Fibroblast of skin of abdomen (primary cell): ENCODE measurements at regions not wholly inside any gene's neighbourhood (a gene's known extent, or its start where the extent isn't known, plus 50 kb on each side); places are given as distances from the start of the nearest gene placed in this dataset.
"Not testable (repeated sequence)": the region's sequence is repeated elsewhere in the genome, so short reads cannot be mapped to it uniquely, and the experiment has no call there.

Experiments
- DNase-seq: peaks from one replicate; pipeline ENCODE4 v3.0.0-alpha.2; 2013

DNA sequence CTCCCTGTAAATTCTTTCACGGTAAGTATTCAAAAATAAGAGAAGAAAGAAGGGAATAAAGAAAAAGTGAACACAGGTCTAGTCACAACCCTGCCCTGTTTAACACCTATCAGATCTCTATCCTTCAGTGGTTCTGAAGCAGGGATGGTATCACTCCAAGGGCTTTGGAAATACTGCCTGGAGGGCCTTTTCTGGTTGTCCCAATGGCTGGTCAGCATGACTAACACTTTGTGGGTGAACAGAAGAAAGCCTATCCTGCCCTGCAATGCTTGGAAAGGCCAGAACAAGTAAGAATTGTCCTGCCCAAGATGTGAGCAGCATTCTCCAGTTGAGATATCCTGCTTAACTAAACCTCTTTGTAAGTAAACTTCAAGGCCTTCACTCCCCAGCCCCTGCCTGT is 124.9 kb downstream of the TMEM167A start:
- no peak for DNase-seq

DNA sequence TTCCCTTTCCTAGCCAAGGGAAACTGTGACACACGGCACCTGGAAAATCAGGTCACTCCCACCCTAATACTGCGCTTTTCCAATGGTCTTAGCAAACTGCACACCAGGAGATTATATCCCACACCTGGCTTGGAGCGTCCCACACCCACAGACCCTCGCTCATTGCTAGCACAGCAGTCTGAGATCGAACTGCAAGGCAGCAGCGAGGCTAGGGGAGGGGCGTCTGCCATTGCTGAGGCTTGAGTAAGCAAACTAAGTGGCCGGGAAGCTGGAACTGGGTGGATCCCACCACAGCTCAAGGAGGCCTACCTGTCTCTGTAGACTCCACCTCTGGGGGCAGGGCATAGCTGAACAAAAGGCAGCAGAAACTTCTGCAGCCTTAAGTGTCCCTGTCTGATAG is 132.9 kb downstream of the TMEM167A start:
- DNase-seq, result not testable (repeated sequence)

GRCh38 chr5:82942083-82942881 is 134.9 kb downstream of the TMEM167A start:
- no peak for DNase-seq

DNA sequence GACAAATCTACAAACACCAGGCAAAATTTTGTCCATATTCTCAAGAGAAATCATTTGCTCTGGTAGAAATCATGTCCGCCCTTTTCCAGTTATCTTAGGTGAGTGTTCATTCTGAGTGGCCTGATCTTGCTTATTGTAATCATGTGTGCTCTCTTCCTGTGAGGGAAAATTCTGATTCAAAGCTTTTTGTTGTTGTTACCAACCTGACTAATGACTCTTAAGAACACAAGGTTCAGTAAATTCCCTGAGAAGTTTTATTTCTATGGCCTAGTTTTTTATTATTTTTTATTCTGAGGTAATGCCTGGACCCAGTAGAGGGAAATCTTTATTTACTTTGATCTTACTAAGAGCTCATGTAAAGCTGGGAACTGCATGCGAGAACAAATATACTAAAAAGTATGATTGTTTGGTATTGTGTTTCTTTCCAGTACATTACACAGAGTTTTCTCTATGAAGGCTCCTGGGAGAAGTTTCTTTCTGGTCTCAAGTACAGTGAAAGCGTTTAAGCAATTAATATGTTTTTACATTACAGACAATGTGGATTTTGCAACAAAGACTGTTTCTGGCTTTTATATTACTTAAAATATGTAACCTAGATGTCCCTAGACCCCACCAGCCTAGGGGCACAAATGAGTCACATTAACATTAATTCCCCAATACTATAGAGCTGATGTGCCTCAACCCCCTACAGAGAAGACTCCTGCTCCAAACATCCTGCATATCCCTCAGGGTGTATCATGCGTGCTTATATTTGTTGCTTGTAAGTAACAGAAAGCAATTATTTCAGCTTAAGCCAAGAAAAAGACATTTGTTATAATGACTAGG is 138.1 kb downstream of the TMEM167A start:
- DNase-seq, result no peak

GRCh38 chr5:82932473-82933220 is 144.5 kb downstream of the TMEM167A start:
- not testable (repeated sequence) for DNase-seq

DNA sequence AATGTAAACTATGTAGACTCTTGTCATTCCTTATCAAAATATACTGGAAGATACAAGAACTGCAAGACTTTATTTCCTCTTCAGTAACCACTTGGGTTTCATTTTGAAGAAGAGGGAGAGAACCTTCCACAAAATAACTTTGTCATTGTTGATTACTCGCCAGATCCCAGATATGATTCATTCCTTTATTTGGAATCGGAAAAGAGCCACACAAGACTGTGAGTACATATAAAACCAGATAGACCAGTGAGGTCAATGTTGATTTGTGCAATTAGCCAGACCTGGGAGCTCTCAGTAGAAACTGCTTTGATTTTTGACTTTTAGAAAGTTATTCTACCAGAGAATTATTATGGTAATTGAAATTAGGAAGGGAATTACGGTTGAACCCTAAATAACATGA is 146.1 kb downstream of the TMEM167A start:
- DNase-seq, result peak; percentile 25

GRCh38 chr5:82925061-82925411 is 152.2 kb downstream of the TMEM167A start:
- no peak for DNase-seq

GRCh38 chr5:82924226-82925060 is 152.8 kb downstream of the TMEM167A start:
- no peak for DNase-seq

DNA sequence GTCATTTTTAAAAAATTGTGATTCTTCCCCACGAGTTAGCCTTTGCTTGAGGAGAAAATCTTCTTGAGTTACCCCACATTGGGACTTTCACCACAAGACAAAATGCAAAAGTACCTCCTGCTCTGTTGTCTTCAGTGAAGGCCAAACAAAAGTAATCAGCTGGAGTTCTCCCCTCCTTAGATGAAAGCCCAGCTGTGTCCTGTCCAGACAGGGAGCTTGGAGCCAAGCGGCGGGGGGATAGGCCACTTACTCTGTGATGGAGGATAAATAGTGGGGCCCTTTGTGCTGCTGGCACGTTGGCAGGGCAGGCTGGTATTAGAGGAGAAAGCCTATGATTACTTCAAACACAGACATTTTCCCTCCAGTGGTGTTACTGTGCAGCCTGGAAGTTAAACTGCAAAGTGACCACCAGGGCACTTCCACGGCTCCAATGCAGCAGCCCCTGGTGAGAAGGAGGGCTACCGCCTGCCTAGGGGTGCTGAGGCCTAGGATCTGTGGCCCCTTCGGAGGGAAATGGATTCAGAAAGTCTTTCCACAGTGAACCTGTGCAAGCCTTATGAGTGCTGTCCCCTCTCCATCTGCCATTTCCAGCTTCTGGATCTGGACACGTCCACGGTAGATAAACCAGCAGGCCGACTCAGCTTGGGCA is 155.0 kb downstream of the TMEM167A start:
- DNase-seq, result no peak

GRCh38 chr5:82918311-82919031 is 158.7 kb downstream of the TMEM167A start:
- DNase-seq, result no peak

DNA sequence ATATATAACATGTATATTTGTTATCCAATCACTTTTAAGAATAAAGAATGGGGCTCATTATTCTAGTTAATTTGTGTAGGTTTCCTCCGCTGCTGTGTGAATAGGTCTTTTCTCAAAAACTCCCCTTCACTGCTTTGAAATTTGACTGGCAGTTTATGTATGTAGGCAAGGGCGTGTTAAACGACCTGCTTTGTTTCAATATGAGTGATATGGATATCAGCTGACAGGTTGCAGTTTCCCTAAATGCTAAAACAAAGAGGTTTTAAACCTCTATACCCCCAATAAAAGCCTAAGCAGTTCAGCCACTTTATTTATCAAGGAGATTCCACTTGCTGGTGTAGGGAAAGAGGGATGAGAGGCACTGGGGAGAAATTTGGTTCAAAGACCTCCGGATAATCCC is 159.6 kb downstream of the TMEM167A start:
- no peak for DNase-seq

- no peak for DNase-seq
Measured at GRCh38 chr5:82913971-82914370, 163.2 kb downstream of the TMEM167A start.

GRCh38 chr5:82912462-82912861 is 164.7 kb downstream of the TMEM167A start:
- no peak for DNase-seq

GRCh38 chr5:82911910-82912309 is 165.3 kb downstream of the TMEM167A start:
- no peak for DNase-seq

DNA sequence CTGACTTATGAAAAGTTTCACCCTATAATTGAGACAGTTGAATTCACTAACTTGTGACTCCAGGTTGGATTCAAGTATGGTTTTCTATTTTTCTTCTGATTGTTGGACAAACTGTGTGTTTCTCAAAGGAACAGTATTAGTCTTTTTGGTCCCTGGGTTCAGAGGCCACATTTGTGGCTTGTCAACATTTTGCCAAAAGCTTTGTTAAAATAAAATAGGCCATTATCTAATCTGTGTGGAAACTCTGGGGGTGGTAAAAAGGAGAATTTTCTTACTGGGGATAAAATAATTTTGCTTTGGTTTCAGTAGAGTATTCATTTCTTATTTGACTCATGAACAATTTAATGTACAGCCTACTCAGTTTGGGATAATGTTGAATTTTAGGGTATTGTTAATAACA is 166.3 kb downstream of the TMEM167A start:
- no peak for DNase-seq

GRCh38 chr5:82910491-82910890 is 166.7 kb downstream of the TMEM167A start:
- DNase-seq, result no peak

GRCh38 chr5:82909771-82910170 is 167.4 kb downstream of the TMEM167A start:
- DNase-seq, result no peak

GRCh38 chr5:82905986-82906385 is 171.2 kb downstream of the TMEM167A start:
- DNase-seq, result no peak

GRCh38 chr5:82901281-82901888 is 175.8 kb downstream of the TMEM167A start:
- no peak for DNase-seq

DNA sequence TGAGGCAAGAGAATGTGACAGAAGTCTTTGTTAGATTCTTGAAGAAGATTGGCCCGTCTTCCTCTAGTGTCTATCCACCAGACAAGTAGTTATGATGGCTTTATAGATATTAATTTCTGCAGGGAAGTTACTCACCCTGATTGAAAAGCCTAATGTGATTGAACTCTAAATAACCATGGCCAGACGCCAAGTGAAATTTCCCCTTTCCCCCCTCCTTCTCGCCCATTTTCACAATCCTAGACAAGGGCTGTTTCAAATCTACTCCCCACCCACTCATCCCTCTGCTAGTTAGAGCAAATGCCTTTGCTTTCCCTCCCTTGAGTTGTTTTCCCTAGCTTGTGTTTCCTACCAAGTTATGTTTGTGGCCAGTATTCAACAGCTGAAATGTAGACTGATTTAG is 182.5 kb downstream of the TMEM167A start:
- DNase-seq, result no peak

DNA sequence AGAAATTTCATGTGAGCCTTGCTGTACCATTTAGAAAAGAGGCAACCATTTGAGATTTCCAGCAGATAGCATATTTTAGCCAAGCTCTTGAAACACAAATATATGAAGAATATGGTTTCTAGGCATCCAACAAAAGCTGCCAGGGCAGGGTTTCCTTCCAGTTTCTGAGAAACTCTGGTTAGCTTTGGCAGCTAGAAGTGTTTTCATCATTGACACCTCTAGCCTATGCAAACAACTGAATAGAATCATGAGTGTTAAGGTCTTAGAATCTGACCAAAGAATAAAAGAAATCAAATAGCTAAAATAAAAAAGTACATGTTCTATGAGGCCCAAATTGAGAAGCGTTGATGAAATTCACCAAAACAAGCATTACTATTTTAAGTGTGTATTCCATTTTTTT is 188.1 kb downstream of the TMEM167A start:
- DNase-seq, result no peak
